ENCODE measurements at regions not wholly inside any gene's neighbourhood (a gene's known extent, or its start where the extent isn't known, plus 50 kb on each side); places are given as distances from the start of the nearest gene placed in this dataset.
A peak's percentile ranks its signal among the peaks of the same experiment; 100 is the strongest.
"Not testable (repeated sequence)": the region's sequence is repeated elsewhere in the genome, so short reads cannot be mapped to it uniquely, and the experiment has no call there.

- no peak for TF ChIP-seq CTCF (IDR thresholded peaks at IDR 0.05)
- peak in 3 of 4 donors; percentile 47 to 59 (median 48) for DNase-seq
- peak overlapping the region; percentile 3 to 69 for H3K27ac ChIP-seq
These were observed 144.6 kb upstream of the RPS23 start for GRCh38 chr5:82422751-82423181.

GRCh38 chr5:82422001-82422740, 144.0 kb upstream of the RPS23 start:
- H3K27me3 ChIP-seq = no peaks in the 10 kb centered on the region
- H3K27ac ChIP-seq = peak overlapping the region; percentile 3 to 69
- intact Hi-C loops (cut with DNase I) = no loop called here
- H3K9me3 ChIP-seq = no peaks in the 10 kb centered on the region
- TF ChIP-seq CTCF (IDR thresholded peaks at IDR 0.05) = no peak
- peaks cover 0 to 22% of the 10 kb centered on the region in 2 donors for H3K4me1 ChIP-seq
- H3K36me3 ChIP-seq = no peaks in the 10 kb centered on the region
- ATAC-seq = no peak
- DNase-seq = no peak
- no peak overlapping the region for H3K4me3 ChIP-seq

More at GRCh38 chr5:82422751-82423181, 144.6 kb upstream of the RPS23 start:
- Histone ChIP-seq H3K4me1 (peaks cover 0 to 19% of the 10 kb centered on the region in 2 donors), H3K27me3 (no peaks in the 10 kb centered on the region), H3K4me3 (no peak overlapping the region), H3K9me3 (no peaks in the 10 kb centered on the region), H3K36me3 (no peaks in the 10 kb centered on the region)
- ATAC-seq = peak; percentile 59
- intact Hi-C loops (cut with DNase I) = no loop called here

GRCh38 chr5:82421119-82421518, 143.0 kb upstream of the RPS23 start:
- DNase-seq = peak in 1 of 4 donors; percentile 15

GRCh38 chr5:82420524-82420923, 142.4 kb upstream of the RPS23 start:
- H3K27ac ChIP-seq; H3K36me3 ChIP-seq; ATAC-seq; intact Hi-C loops (cut with DNase I); H3K9me3 ChIP-seq; H3K27me3 ChIP-seq; DNase-seq; H3K4me3 ChIP-seq: not testable (repeated sequence)
- peaks cover 0 to 22% of the 10 kb centered on the region in 2 donors for H3K4me1 ChIP-seq

More at GRCh38 chr5:82421119-82421518, 143.0 kb upstream of the RPS23 start:
- no peak for ATAC-seq
- intact Hi-C loops (cut with DNase I) = no loop called here
- no peak for TF ChIP-seq CTCF (IDR thresholded peaks at IDR 0.05)
- Histone ChIP-seq H3K4me3 (no peak overlapping the region), H3K36me3 (no peaks in the 10 kb centered on the region), H3K4me1 (peaks cover 0 to 22% of the 10 kb centered on the region in 2 donors), H3K27me3 (no peaks in the 10 kb centered on the region), H3K9me3 (no peaks in the 10 kb centered on the region), H3K27ac (no peak overlapping the region)

GRCh38 chr5:82419559-82420332, 141.6 kb upstream of the RPS23 start:
- no peak overlapping the region for H3K27ac ChIP-seq
- intact Hi-C loops (cut with DNase I) = no loop called here
- H3K9me3 ChIP-seq = no peaks in the 10 kb centered on the region
- no peak for TF ChIP-seq CTCF (IDR thresholded peaks at IDR 0.05)
- DNase-seq (no peak), ATAC-seq (no peak)
- H3K27me3 ChIP-seq = no peaks in the 10 kb centered on the region
- peaks cover 0 to 22% of the 10 kb centered on the region in 2 donors for H3K4me1 ChIP-seq
- H3K4me3 ChIP-seq = no peak overlapping the region
- H3K36me3 ChIP-seq = no peaks in the 10 kb centered on the region
